ENCODE measurements at regions not wholly inside any gene's neighbourhood (a gene's known extent, or its start where the extent isn't known, plus 50 kb on each side); places are given as distances from the start of the nearest gene placed in this dataset.
A peak's percentile ranks its signal among the peaks of the same experiment; 100 is the strongest.

DNA sequence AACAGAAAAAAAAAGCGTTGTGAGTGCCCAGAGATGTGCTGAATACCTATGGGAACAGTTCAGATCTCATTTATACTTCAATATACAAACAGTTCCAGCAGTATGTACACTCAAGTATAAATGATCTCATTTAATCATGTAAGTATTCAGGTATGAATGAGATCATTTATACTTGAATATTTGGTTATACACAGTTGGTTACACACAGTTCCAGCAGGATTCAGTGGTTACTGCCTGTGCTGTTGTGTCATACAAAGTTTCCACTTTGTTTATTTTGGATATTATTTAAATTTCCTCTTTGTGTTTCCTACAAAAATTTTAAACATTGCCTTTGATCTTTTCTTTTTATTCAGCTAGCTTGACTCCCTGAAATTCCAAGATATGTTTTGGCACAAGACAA, 293.5 kb upstream of the SLC39A10 start:
- H3K4me1 ChIP-seq (ENCODE audit: control insufficient read depth in 2 of 2, insufficient read depth in 2 of 2, low read length in 2 of 2), result no peaks in the 10 kb centered on the region
- 96% methylated on average over 1 of the region's 1 CpG for WGBS

DNA sequence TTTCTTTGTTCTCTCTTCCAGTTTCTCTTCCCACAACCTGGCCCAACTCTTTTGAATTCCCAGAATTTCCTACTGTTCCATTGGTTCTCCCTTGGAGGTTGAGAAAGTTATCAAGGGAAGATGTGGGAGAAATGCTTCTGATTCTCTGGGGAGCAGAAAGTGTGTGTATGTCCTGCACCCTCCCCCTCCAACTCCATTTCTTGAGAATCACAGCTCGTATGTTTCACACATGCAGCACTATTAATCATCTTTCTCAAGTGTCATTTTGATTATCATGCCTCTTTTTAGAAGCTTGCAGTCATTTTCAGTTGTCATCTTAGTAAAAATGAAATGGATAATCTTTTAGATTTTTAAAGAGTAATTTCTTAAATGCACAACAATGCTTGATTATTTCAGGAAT, 296.8 kb upstream of the SLC39A10 start:
- Histone ChIP-seq H3K4me3 (ENCODE audit: low read length in 2 of 2) (no peak overlapping the region), H3K27ac (ENCODE audit: low read depth in 1 of 2, low read length in 1 of 2) (no peak overlapping the region), H3K36me3 (ENCODE audit: control insufficient read depth in 2 of 2, insufficient read depth in 2 of 2, low read length in 1 of 2) (no peaks in the 10 kb centered on the region), H3K4me1 (ENCODE audit: control insufficient read depth in 2 of 2, insufficient read depth in 2 of 2, low read length in 2 of 2) (no peaks in the 10 kb centered on the region), H3K27me3 (ENCODE audit: control insufficient read depth in 2 of 2, insufficient read depth in 1 of 2, low read length in 1 of 2) (no peaks in the 10 kb centered on the region), H3K9me3 (ENCODE audit: control insufficient read depth in 2 of 2, insufficient read depth in 1 of 2, low read length in 1 of 2) (no peaks in the 10 kb centered on the region)
- 88% methylated on average over 1 of the region's 1 CpG for whole genome bisulfite sequencing
- no peak for DNase-seq (ENCODE audit: low read depth in 6 of 9, low spot score in 9 of 9)

More for the DNA sequence above, 293.5 kb upstream of the SLC39A10 start:
- Histone ChIP-seq H3K27me3 (ENCODE audit: control insufficient read depth in 2 of 2, insufficient read depth in 1 of 2, low read length in 1 of 2) (no peaks in the 10 kb centered on the region), H3K27ac (ENCODE audit: low read depth in 1 of 2, low read length in 1 of 2) (no peak overlapping the region), H3K9me3 (ENCODE audit: control insufficient read depth in 2 of 2, insufficient read depth in 1 of 2, low read length in 1 of 2) (no peaks in the 10 kb centered on the region), H3K36me3 (ENCODE audit: control insufficient read depth in 2 of 2, insufficient read depth in 2 of 2, low read length in 1 of 2) (no peaks in the 10 kb centered on the region), H3K4me3 (ENCODE audit: low read length in 2 of 2) (no peak overlapping the region)
- DNase-seq (ENCODE audit: low read depth in 6 of 9, low spot score in 9 of 9), result no peak

DNA sequence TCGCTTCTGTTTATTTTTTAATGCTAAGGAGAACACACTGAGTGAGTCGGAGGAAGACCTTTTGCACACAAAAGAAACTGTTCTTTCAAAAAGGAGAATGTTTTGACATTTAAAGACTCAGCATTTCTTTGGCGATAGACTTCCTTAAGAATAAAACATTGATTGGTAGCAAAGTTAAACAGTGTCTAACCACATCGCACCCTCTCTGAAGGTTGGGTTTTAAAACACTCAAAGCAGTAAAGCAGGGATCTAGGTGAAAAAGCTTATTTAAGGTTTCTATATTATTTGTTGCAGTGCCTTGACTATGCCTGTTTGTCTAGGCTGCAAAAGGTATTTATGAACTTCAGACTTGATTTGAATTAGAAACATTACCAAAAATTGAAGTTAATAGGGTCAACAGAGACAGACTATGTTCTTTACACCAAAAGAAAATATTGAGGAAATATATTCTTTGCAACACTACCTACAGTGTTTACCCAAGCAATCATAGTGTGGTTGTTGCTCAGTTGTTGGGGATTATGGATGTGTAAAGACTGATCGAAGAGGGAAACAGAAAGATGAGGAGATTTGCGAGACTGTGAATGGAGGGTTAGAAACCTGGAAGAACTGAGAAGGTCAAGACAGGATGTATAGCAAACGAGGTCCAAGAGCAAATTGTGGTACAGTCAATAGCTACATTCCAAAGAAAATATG, 297.8 kb upstream of the SLC39A10 start:
- Histone ChIP-seq H3K36me3 (ENCODE audit: control insufficient read depth in 2 of 2, insufficient read depth in 2 of 2, low read length in 1 of 2) (no peaks in the 10 kb centered on the region), H3K4me3 (ENCODE audit: low read length in 2 of 2) (no peak overlapping the region), H3K9me3 (ENCODE audit: control insufficient read depth in 2 of 2, insufficient read depth in 1 of 2, low read length in 1 of 2) (no peaks in the 10 kb centered on the region), H3K4me1 (ENCODE audit: control insufficient read depth in 2 of 2, insufficient read depth in 2 of 2, low read length in 2 of 2) (no peaks in the 10 kb centered on the region), H3K27ac (ENCODE audit: low read depth in 1 of 2, low read length in 1 of 2) (no peak overlapping the region), H3K27me3 (ENCODE audit: control insufficient read depth in 2 of 2, insufficient read depth in 1 of 2, low read length in 1 of 2) (no peaks in the 10 kb centered on the region)
- peak in 1 of 9 donors; percentile 21 for DNase-seq (ENCODE audit: low read depth in 6 of 9, low spot score in 9 of 9)
- WGBS, result 81% methylated on average over 7 of the region's 7 CpGs

DNA sequence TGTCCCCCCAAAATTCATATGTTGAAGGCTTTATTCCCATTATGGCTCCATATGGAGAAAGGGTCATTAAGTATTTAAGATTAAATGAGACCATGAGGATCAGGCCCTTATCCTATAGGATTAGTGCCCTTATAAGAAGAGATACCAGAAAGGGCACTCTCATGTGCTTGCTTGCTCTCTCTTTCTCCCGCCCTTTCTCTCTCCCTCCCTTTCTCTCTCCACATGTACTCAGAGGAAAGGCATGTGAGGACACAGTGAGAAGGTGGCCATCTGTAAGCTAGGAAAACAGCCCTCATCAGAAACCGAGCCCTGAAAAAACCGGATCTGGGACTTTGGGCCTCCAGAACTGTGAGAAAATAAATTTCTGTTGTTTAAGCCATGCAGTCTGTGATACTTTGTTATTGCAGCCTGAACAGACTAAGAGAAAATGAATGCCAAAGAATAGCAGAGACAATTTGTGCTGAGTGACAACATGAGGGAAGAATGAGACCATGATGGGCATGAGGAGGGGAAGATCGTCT, 300.0 kb upstream of the SLC39A10 start:
- H3K9me3 ChIP-seq (ENCODE audit: control insufficient read depth in 2 of 2, insufficient read depth in 1 of 2, low read length in 1 of 2), result no peaks in the 10 kb centered on the region
- no peak for DNase-seq (ENCODE audit: low read depth in 6 of 9, low spot score in 9 of 9)
- WGBS, result 98% methylated on average over 4 of the region's 4 CpGs
- H3K27ac ChIP-seq (ENCODE audit: low read depth in 1 of 2, low read length in 1 of 2), result no peak overlapping the region
- H3K36me3 ChIP-seq (ENCODE audit: control insufficient read depth in 2 of 2, insufficient read depth in 2 of 2, low read length in 1 of 2), result no peaks in the 10 kb centered on the region
- no peaks in the 10 kb centered on the region for H3K4me1 ChIP-seq (ENCODE audit: control insufficient read depth in 2 of 2, insufficient read depth in 2 of 2, low read length in 2 of 2)
- no peak overlapping the region for H3K4me3 ChIP-seq (ENCODE audit: low read length in 2 of 2)
- H3K27me3 ChIP-seq (ENCODE audit: control insufficient read depth in 2 of 2, insufficient read depth in 1 of 2, low read length in 1 of 2), result no peaks in the 10 kb centered on the region

DNA sequence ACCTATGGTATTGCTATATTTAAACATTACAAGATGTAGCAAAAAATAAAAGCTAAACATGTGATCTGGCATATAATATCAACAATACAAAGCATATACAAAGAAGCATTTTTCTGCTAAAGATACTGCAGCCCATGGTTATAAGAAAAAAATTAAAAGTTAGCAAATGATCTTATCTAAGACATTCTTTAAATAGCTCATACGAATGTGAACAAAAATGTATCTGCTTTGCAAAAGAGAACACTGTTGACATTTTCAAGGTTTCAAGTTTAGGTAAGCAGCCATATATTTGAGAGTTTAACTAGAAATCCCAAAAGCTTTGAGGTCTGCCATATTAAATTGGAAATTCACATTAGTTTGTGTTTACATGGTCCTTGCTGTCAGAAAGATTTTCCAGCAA, 301.0 kb upstream of the SLC39A10 start:
- Histone ChIP-seq H3K4me1 (ENCODE audit: control insufficient read depth in 2 of 2, insufficient read depth in 2 of 2, low read length in 2 of 2) (no peaks in the 10 kb centered on the region), H3K27ac (ENCODE audit: low read depth in 1 of 2, low read length in 1 of 2) (no peak overlapping the region), H3K36me3 (ENCODE audit: control insufficient read depth in 2 of 2, insufficient read depth in 2 of 2, low read length in 1 of 2) (no peaks in the 10 kb centered on the region), H3K9me3 (ENCODE audit: control insufficient read depth in 2 of 2, insufficient read depth in 1 of 2, low read length in 1 of 2) (no peaks in the 10 kb centered on the region), H3K27me3 (ENCODE audit: control insufficient read depth in 2 of 2, insufficient read depth in 1 of 2, low read length in 1 of 2) (no peaks in the 10 kb centered on the region), H3K4me3 (ENCODE audit: low read length in 2 of 2) (no peak overlapping the region)
- 85% methylated on average over 1 of the region's 1 CpG for WGBS
- no peak for DNase-seq (ENCODE audit: low read depth in 6 of 9, low spot score in 9 of 9)

DNA sequence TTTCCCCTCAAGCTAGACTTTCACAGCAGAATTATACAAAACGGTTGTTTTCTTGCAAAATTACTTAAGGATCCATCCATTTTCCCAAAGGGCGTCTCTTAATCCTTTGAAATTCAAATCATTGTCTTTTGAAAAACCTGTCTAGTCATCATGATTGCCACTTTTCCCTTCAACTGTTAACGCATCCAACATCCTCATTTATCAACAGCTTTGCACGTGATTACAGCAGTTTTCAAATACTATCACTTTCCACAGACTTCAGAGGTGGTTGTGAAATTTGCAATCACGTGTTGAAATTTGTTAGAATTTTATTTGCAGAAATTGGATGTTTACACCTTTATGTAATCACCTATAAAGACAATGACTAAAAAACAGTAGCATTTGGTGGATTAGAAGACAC, 304.4 kb upstream of the SLC39A10 start:
- Histone ChIP-seq H3K27me3 (ENCODE audit: control insufficient read depth in 2 of 2, insufficient read depth in 1 of 2, low read length in 1 of 2) (no peaks in the 10 kb centered on the region), H3K4me3 (ENCODE audit: low read length in 2 of 2) (no peak overlapping the region), H3K4me1 (ENCODE audit: control insufficient read depth in 2 of 2, insufficient read depth in 2 of 2, low read length in 2 of 2) (no peaks in the 10 kb centered on the region), H3K27ac (ENCODE audit: low read depth in 1 of 2, low read length in 1 of 2) (no peak overlapping the region), H3K9me3 (ENCODE audit: control insufficient read depth in 2 of 2, insufficient read depth in 1 of 2, low read length in 1 of 2) (no peaks in the 10 kb centered on the region), H3K36me3 (ENCODE audit: control insufficient read depth in 2 of 2, insufficient read depth in 2 of 2, low read length in 1 of 2) (no peaks in the 10 kb centered on the region)
- DNase-seq (ENCODE audit: low read depth in 6 of 9, low spot score in 9 of 9), result no peak
- WGBS, result 65% methylated on average over 5 of the region's 5 CpGs

DNA sequence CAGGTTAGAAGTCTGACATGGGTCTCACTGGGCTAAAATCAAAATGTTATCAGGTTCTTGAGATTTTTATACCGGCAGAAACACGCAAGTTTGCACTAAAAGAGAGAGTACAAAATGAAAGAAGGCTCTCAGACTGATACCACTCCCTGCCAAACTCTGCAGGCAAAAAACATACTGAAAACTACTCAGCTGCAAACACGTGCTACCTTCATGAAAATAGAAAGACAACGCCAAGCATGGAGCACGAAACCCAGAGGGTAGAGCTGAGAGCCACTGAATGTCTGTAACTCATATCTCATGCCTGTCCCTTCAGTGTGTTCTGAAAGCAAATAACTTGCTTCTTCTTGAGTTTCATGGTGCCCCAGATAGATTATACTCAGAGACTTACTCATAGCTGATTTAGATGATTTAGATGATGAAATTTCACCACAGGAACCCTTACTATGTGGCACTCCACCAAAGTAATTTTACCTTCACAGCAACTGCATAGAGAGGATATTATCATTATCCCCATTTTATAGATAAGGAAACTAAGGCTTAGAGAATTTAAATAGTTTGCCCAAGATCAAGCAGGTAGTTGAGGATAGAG, 313.0 kb upstream of the SLC39A10 start:
- DNase-seq (ENCODE audit: low read depth in 6 of 9, low spot score in 9 of 9), result no peak
- H3K4me1 ChIP-seq (ENCODE audit: control insufficient read depth in 2 of 2, insufficient read depth in 2 of 2, low read length in 2 of 2), result no peaks in the 10 kb centered on the region
- 78% methylated on average over 5 of the region's 5 CpGs for WGBS
- H3K27me3 ChIP-seq (ENCODE audit: control insufficient read depth in 2 of 2, insufficient read depth in 1 of 2, low read length in 1 of 2), result no peaks in the 10 kb centered on the region
- H3K4me3 ChIP-seq (ENCODE audit: low read length in 2 of 2), result no peak overlapping the region
- no peaks in the 10 kb centered on the region for H3K36me3 ChIP-seq (ENCODE audit: control insufficient read depth in 2 of 2, insufficient read depth in 2 of 2, low read length in 1 of 2)
- H3K9me3 ChIP-seq (ENCODE audit: control insufficient read depth in 2 of 2, insufficient read depth in 1 of 2, low read length in 1 of 2), result peaks cover 0 to 4% of the 10 kb centered on the region in 2 donors
- H3K27ac ChIP-seq (ENCODE audit: low read depth in 1 of 2, low read length in 1 of 2), result no peak overlapping the region

DNA sequence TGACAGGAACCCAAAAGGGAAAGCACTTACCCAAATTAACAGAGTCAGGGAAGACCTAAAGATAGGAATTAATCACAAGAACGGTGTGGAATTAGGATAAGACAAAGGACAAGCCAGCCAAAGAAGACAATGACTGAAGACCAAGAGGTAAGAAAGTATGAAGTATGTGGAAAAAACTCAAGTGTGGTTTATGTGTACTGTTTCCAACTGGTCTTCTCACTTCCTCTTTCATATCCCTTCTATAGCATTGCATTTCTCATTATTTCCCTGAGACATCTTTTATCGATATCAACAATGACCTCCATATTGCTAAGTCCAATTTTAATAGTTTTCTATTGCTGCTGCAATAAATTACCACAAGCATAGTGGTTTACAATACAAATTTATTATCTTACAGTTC, 313.5 kb upstream of the SLC39A10 start:
- Histone ChIP-seq H3K9me3 (ENCODE audit: control insufficient read depth in 2 of 2, insufficient read depth in 1 of 2, low read length in 1 of 2) (peaks cover 0 to 4% of the 10 kb centered on the region in 2 donors), H3K27me3 (ENCODE audit: control insufficient read depth in 2 of 2, insufficient read depth in 1 of 2, low read length in 1 of 2) (no peaks in the 10 kb centered on the region), H3K36me3 (ENCODE audit: control insufficient read depth in 2 of 2, insufficient read depth in 2 of 2, low read length in 1 of 2) (no peaks in the 10 kb centered on the region), H3K4me3 (ENCODE audit: low read length in 2 of 2) (no peak overlapping the region), H3K27ac (ENCODE audit: low read depth in 1 of 2, low read length in 1 of 2) (no peak overlapping the region), H3K4me1 (ENCODE audit: control insufficient read depth in 2 of 2, insufficient read depth in 2 of 2, low read length in 2 of 2) (no peaks in the 10 kb centered on the region)
- WGBS, result 98% methylated on average over 2 of the region's 2 CpGs
- no peak for DNase-seq (ENCODE audit: low read depth in 6 of 9, low spot score in 9 of 9)

DNA sequence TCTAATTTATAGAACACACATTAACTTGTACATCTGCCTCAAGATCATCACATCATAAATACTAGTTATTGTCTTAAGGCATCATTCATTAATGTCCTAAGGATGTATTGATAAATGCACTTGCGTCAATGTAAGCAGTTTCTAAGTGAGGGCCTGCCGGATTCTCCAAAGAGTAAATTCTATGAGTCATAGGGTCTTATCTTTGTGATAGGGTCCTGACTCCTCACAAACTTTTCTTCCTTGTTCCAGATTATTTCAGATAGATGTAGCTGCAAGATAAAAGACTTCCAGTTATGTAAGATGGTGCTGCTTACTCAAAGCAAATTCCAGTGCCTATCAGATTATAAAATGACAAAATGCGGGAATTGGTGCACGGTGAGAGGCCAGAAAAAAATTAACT, 315.0 kb upstream of the SLC39A10 start:
- no peaks in the 10 kb centered on the region for H3K4me1 ChIP-seq (ENCODE audit: control insufficient read depth in 2 of 2, insufficient read depth in 2 of 2, low read length in 2 of 2)
- DNase-seq (ENCODE audit: low read depth in 6 of 9, low spot score in 9 of 9), result no peak
- H3K4me3 ChIP-seq (ENCODE audit: low read length in 2 of 2), result no peak overlapping the region
- H3K27me3 ChIP-seq (ENCODE audit: control insufficient read depth in 2 of 2, insufficient read depth in 1 of 2, low read length in 1 of 2), result no peaks in the 10 kb centered on the region
- peaks cover 0 to 4% of the 10 kb centered on the region in 2 donors for H3K9me3 ChIP-seq (ENCODE audit: control insufficient read depth in 2 of 2, insufficient read depth in 1 of 2, low read length in 1 of 2)
- WGBS, result 92% methylated on average over 4 of the region's 4 CpGs
- no peak overlapping the region for H3K27ac ChIP-seq (ENCODE audit: low read depth in 1 of 2, low read length in 1 of 2)
- H3K36me3 ChIP-seq (ENCODE audit: control insufficient read depth in 2 of 2, insufficient read depth in 2 of 2, low read length in 1 of 2), result no peaks in the 10 kb centered on the region

Measured in thymus (tissue), 11 donors.